ENCODE measurements at regions not wholly inside any gene's neighbourhood (a gene's known extent, or its start where the extent isn't known, plus 50 kb on each side); places are given as distances from the start of the nearest gene placed in this dataset.
"Not testable (repeated sequence)": the region's sequence is repeated elsewhere in the genome, so short reads cannot be mapped to it uniquely, and the experiment has no call there.

DNA sequence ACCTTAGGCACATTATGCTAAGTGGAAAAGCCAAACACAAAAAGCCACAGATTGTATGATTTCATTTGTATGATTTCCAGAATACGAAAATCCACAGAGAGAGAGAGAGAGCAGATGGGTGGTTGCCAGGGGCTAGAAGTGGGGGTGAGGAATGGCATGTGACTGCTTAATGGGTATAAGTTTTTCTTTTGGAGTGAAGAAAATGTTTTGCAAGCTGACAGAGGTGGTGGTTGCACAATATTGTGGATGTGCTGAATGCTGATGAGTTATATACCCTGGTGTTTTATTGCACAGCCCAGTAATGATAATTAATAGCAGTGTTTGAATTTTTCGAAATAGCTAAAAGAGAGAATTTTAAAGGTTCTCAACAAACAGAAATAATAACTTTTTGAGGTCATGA is 386.1 kb upstream of the HS3ST1 start:
- TF ChIP-seq, protein P1, sequence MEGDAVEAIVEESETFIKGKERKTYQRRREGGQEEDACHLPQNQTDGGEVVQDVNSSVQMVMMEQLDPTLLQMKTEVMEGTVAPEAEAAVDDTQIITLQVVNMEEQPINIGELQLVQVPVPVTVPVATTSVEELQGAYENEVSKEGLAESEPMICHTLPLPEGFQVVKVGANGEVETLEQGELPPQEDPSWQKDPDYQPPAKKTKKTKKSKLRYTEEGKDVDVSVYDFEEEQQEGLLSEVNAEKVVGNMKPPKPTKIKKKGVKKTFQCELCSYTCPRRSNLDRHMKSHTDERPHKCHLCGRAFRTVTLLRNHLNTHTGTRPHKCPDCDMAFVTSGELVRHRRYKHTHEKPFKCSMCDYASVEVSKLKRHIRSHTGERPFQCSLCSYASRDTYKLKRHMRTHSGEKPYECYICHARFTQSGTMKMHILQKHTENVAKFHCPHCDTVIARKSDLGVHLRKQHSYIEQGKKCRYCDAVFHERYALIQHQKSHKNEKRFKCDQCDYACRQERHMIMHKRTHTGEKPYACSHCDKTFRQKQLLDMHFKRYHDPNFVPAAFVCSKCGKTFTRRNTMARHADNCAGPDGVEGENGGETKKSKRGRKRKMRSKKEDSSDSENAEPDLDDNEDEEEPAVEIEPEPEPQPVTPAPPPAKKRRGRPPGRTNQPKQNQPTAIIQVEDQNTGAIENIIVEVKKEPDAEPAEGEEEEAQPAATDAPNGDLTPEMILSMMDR (IDR thresholded peaks at IDR 0.05; ENCODE audit: borderline replicate concordance, control extremely low read depth, extremely low read depth, insufficient read depth, missing control alignments), result no peak
- DNase-seq (ENCODE audit: low spot score), result no peak
- in situ Hi-C loops (cut with MboI; ENCODE audit: low sequenced_read_pairs, unreplicated experiment), result no loop called here

DNA sequence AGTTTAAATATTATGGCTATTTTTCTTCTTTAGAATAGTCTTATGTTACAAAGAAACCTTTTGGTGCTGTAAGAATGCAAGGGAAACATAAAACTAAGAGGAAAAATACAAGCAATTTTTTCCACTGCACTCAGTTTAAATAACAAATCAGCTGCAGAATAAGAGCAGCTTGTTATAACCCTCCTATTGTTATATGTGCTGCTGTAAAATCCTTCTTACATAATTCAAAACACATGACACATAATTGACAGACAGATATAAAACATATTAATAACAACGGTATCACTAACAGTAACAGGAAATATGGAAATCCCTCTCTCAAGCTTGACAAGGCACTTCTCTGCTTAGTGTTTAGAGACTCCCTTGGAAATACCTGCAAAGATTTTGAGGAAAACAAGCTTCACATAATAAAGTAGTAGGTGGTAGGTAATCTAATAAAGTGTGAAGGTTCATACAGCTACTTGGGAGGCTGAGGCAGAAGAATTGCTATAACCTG is 385.3 kb upstream of the HS3ST1 start:
- in situ Hi-C loops (cut with MboI; ENCODE audit: low sequenced_read_pairs, unreplicated experiment), result no loop called here
- TF ChIP-seq, protein P1 (IDR thresholded peaks at IDR 0.05; ENCODE audit: borderline replicate concordance, control extremely low read depth, extremely low read depth, insufficient read depth, missing control alignments), result no peak

DNA sequence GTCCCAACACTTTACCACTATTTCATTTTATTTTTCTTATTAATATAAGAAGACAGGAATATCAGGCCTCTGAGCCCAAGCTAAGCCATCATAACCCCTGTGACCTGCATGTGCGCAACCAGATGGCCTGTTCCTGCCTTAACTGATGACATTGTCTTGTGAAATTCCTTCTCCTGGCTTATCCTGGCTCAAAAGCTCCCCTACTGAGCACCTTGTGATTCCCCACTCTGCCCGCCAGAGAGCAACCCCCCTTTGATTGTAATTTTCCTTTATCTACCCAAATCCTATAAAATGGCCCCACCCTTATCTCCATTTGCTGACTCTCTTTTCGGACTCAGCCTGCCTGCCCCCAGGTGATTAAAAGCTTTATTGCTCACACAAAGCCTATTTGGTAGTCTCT is 382.8 kb upstream of the HS3ST1 start:
- DNase-seq (ENCODE audit: low spot score); in situ Hi-C loops (cut with MboI; ENCODE audit: low sequenced_read_pairs, unreplicated experiment): not testable (repeated sequence)

More for the DNA sequence above, 385.3 kb upstream of the HS3ST1 start:
- no peak for DNase-seq (ENCODE audit: low spot score)

DNA sequence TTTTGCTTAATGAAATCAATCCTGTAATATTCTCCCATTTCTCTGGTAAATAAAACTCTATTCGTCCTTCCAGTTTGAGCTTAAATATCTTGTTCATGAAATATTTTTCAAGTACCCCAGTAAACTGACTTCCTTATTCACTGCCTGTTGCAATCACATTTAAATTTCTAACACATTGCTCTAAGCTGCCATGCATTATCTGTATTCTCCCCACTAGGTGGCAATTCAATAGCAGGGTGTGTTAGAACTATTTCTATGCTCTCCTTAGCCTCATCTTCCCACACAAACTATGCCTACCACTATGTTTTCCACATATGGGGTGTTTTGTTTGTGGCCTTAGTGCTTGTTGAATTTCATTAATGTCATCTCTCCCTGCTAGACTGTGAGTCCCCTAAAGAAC is 377.1 kb upstream of the HS3ST1 start:
- no peak for DNase-seq (ENCODE audit: low spot score)
- in situ Hi-C loops (cut with MboI; ENCODE audit: low sequenced_read_pairs, unreplicated experiment), result no loop called here
- TF ChIP-seq, protein P1 (IDR thresholded peaks at IDR 0.05; ENCODE audit: borderline replicate concordance, control extremely low read depth, extremely low read depth, insufficient read depth, missing control alignments), result no peak

- DNase-seq (ENCODE audit: low spot score), result no peak
- TF ChIP-seq, protein P1 (IDR thresholded peaks at IDR 0.05; ENCODE audit: borderline replicate concordance, control extremely low read depth, extremely low read depth, insufficient read depth, missing control alignments), result no peak
- in situ Hi-C loops (cut with MboI; ENCODE audit: low sequenced_read_pairs, unreplicated experiment), result no loop called here
These were observed 373.1 kb upstream of the HS3ST1 start for GRCh38 chr4:11801466-11802446.

GRCh38 chr4:11799196-11799595 is 370.5 kb upstream of the HS3ST1 start:
- TF ChIP-seq, protein P1 (IDR thresholded peaks at IDR 0.05; ENCODE audit: borderline replicate concordance, control extremely low read depth, extremely low read depth, insufficient read depth, missing control alignments), result no peak
- no peak for DNase-seq (ENCODE audit: low spot score)
- in situ Hi-C loops (cut with MboI; ENCODE audit: low sequenced_read_pairs, unreplicated experiment), result no loop called here

DNA sequence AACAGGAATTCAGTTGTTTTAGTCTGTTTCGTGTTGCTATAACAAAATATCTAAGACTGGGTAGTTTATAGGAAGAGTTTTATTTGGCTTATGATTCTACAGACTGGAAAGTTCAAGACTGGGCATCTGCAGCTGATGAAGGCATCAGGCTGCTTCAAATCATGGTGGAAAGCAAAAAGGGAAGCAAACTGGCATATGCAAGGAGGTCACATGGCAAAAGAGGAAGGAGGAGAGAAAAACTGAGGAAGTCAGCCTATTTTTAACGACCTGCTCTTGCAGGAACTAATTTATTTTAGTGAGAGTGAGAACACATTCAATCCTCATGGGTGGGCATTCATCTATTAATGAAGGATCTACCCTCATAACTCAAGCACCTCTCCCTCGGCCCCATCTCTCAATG is 363.1 kb upstream of the HS3ST1 start:
- DNase-seq (ENCODE audit: low spot score), result no peak
- TF ChIP-seq, protein P1 (IDR thresholded peaks at IDR 0.05; ENCODE audit: borderline replicate concordance, control extremely low read depth, extremely low read depth, insufficient read depth, missing control alignments), result no peak
- in situ Hi-C loops (cut with MboI; ENCODE audit: low sequenced_read_pairs, unreplicated experiment), result no loop called here

All from GM13976 (cell line).